Esophagus squamous epithelium (tissue), 4 donors: ENCODE measurements at regions not wholly inside any gene's neighbourhood (a gene's known extent, or its start where the extent isn't known, plus 50 kb on each side); places are given as distances from the start of the nearest gene placed in this dataset.

Experiments used
- POLR2A ChIP-seq, 4 donors: fragments of 450-650 bp; IDR thresholded peaks; one replicate each; pipeline ENCODE4 v1.6.1; 2017; ENCODE audit warnings: antibody characterized with exemption in 4 of 4, mild to moderate bottlenecking in 4 of 4, moderate library complexity in 3 of 4
- TF ChIP-seq, protein P1 (sequence below), 6 experiments: fragments of 450-650 bp in 4 of 6; fragments of 200-600 bp in 2 of 6; sonication (generic) in 2 of 6; IDR thresholded peaks; one replicate each; pipeline ENCODE4 v1.5.1; 2016 to 2019; ENCODE audit warnings: antibody characterized with exemption in 6 of 6, mild to moderate bottlenecking in 4 of 6, moderate library complexity in 4 of 6

DNA sequence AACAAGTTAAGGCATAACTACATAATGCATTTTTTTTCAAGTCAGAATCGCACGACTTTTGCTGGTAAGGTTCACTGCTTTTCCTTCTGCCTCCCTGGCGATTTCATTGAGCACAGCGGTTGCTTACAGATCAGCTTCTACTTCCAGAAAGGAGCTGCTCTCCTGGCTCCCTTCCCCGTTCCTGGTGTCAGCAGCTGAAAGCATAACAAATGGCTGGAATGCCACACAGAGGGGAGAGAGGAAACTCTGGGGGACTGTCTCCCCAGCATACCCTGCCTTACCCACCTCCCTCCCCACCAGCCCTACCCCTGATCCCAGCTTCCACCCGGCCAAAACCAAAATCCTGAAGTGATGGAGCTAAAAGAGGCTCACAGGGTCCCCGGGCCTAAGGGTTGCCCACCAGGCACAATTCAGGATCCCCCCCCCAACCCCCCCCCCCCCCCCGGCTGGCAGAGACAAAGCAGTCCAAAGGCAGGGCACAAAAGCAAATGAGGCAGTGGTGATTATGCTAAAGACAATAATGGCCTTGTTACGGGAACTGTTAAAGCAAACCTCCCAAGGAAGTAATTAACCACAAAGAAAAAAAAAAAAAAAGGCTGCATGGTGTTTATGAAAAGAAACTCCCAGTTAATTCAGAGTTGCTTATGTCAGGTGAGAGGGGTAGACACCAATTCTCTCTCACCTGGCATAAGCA lies 126.1 kb upstream of the WWC1 start:
- TF ChIP-seq, protein P1, sequence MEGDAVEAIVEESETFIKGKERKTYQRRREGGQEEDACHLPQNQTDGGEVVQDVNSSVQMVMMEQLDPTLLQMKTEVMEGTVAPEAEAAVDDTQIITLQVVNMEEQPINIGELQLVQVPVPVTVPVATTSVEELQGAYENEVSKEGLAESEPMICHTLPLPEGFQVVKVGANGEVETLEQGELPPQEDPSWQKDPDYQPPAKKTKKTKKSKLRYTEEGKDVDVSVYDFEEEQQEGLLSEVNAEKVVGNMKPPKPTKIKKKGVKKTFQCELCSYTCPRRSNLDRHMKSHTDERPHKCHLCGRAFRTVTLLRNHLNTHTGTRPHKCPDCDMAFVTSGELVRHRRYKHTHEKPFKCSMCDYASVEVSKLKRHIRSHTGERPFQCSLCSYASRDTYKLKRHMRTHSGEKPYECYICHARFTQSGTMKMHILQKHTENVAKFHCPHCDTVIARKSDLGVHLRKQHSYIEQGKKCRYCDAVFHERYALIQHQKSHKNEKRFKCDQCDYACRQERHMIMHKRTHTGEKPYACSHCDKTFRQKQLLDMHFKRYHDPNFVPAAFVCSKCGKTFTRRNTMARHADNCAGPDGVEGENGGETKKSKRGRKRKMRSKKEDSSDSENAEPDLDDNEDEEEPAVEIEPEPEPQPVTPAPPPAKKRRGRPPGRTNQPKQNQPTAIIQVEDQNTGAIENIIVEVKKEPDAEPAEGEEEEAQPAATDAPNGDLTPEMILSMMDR (IDR thresholded peaks at IDR 0.05): no peak
- no peak for TF ChIP-seq POLR2A (IDR thresholded peaks at IDR 0.05)
